Brain microvascular endothelial cell (primary cell): ENCODE measurements at regions not wholly inside any gene's neighbourhood (a gene's known extent, or its start where the extent isn't known, plus 50 kb on each side); places are given as distances from the start of the nearest gene placed in this dataset.

ENCODE experiments used
- DNase-seq: peaks from one replicate; pipeline ENCODE4 v3.0.0-alpha.2; 2020
- H3K27ac ChIP-seq: fragments of 250-450 bp; sonication (Bioruptor Pico); 2 replicates; pipeline ENCODE4 v1.5.1; 2020; ENCODE audit warnings: mild to moderate bottlenecking, moderate library complexity
- H3K27me3 ChIP-seq: fragments of 250-450 bp; sonication (Bioruptor Pico); replicated peaks from 2 replicates; pipeline ENCODE4 v1.5.1; 2020; ENCODE audit warnings: mild to moderate bottlenecking
- H3K36me3 ChIP-seq: fragments of 250-450 bp; sonication (Bioruptor Pico); replicated peaks from 2 replicates; pipeline ENCODE4 v1.5.1; 2020; ENCODE audit warnings: mild to moderate bottlenecking
- H3K4me3 ChIP-seq: 2 replicates; pipeline ENCODE4 v1.5.1; 2011; ENCODE audit warnings: low read depth, mild to moderate bottlenecking, control low read depth, low read length, moderate library complexity
- in situ Hi-C: cut with HindIII; loops from 2 replicates; pipeline ENCODE4 v1.10.0; 2017; ENCODE audit warnings: low sequenced_read_pairs, low pct_ligation_motif_present
- TF ChIP-seq, protein P1 (sequence below): IDR thresholded peaks from 2 replicates; pipeline ENCODE4 v1.5.1; 2011; ENCODE audit warnings: low read depth, mild to moderate bottlenecking, moderate library complexity, low read length, control low read depth, inconsistent platforms; ENCODE audit errors: missing control alignments

DNA sequence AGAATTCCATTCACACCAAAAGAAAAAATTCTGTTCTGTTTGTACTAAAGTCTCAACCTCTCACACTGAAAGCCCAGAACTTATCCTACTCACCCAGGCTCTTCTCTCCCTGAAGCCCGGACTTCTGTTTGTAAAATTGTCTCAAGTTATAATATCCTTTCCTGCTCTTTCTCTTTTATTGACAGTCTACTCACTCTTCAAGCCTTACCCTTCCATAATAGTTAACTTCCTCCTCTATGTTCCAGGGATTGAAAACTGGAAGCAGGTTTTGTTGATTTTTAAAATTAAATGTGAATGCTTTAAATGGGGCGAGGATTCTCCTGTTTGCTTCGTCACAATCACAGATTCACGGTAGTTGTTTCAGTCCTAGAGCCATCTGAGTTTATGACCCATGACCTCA, 51.7 kb upstream of the CCDC112 start:
- TF ChIP-seq, protein P1, sequence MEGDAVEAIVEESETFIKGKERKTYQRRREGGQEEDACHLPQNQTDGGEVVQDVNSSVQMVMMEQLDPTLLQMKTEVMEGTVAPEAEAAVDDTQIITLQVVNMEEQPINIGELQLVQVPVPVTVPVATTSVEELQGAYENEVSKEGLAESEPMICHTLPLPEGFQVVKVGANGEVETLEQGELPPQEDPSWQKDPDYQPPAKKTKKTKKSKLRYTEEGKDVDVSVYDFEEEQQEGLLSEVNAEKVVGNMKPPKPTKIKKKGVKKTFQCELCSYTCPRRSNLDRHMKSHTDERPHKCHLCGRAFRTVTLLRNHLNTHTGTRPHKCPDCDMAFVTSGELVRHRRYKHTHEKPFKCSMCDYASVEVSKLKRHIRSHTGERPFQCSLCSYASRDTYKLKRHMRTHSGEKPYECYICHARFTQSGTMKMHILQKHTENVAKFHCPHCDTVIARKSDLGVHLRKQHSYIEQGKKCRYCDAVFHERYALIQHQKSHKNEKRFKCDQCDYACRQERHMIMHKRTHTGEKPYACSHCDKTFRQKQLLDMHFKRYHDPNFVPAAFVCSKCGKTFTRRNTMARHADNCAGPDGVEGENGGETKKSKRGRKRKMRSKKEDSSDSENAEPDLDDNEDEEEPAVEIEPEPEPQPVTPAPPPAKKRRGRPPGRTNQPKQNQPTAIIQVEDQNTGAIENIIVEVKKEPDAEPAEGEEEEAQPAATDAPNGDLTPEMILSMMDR: no peak
- H3K4me3 ChIP-seq: no peak overlapping the region
- H3K36me3 ChIP-seq: no peaks in the 10 kb centered on the region
- DNase-seq: no peak
- H3K27ac ChIP-seq: no peak overlapping the region
- H3K27me3 ChIP-seq: no peaks in the 10 kb centered on the region
- in situ Hi-C loops: no loop called here
